B cell (primary cell): ENCODE measurements at regions not wholly inside any gene's neighbourhood (a gene's known extent, or its start where the extent isn't known, plus 50 kb on each side); places are given as distances from the start of the nearest gene placed in this dataset.

Experiments used
- EZH2 ChIP-seq: IDR thresholded peaks from 2 replicates; pipeline ENCODE4 v1.6.1; 2012; ENCODE audit warnings: borderline replicate concordance, low read depth, mild to moderate bottlenecking, moderate library complexity, low read length; ENCODE audit not compliant: insufficient read depth, poor library complexity, severe bottlenecking
- TF ChIP-seq, protein P1 (sequence below): fragments of 200-600 bp; IDR thresholded peaks from one replicate; pipeline ENCODE4 v1.8.0; 2022; ENCODE audit warnings: antibody characterized with exemption, mild to moderate bottlenecking

- TF ChIP-seq, protein P1, sequence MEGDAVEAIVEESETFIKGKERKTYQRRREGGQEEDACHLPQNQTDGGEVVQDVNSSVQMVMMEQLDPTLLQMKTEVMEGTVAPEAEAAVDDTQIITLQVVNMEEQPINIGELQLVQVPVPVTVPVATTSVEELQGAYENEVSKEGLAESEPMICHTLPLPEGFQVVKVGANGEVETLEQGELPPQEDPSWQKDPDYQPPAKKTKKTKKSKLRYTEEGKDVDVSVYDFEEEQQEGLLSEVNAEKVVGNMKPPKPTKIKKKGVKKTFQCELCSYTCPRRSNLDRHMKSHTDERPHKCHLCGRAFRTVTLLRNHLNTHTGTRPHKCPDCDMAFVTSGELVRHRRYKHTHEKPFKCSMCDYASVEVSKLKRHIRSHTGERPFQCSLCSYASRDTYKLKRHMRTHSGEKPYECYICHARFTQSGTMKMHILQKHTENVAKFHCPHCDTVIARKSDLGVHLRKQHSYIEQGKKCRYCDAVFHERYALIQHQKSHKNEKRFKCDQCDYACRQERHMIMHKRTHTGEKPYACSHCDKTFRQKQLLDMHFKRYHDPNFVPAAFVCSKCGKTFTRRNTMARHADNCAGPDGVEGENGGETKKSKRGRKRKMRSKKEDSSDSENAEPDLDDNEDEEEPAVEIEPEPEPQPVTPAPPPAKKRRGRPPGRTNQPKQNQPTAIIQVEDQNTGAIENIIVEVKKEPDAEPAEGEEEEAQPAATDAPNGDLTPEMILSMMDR, result no peak
- no peak for TF ChIP-seq EZH2
Observed at GRCh38 chr4:180394312-180394711, 1848.9 kb upstream of the TENM3 start.
